Calu3 (cell line): ENCODE measurements at regions not wholly inside any gene's neighbourhood (a gene's known extent, or its start where the extent isn't known, plus 50 kb on each side); places are given as distances from the start of the nearest gene placed in this dataset.

Experiments used
- BruUV-seq: library from RNA; stranded (reverse); fragments of 400-500 nt; replicated peaks from 2 replicates; lab custom pipeline; 2021; lab: Mats Ljungman, UMichigan
- CTCF ChIA-PET: fragments of 300-600 bp; sonication (Branson Sonifier 250); formaldehyde crosslinking; loops from one replicate; lab custom pipeline; 2022; ENCODE audit warnings: antibody characterized with exemption; lab: Charles Lee
- DNase-seq: peaks from one replicate; pipeline ENCODE4 v3.0.0; 2022
- H3K27ac Mint-ChIP-seq: one replicate; pipeline ENCODE4 v1.8.0; 2022; ENCODE audit warnings: mixed read lengths; ENCODE audit not compliant: unreplicated experiment
- H3K27me3 Mint-ChIP-seq: one replicate; pipeline ENCODE4 v1.8.0; 2022; ENCODE audit warnings: mixed read lengths; ENCODE audit not compliant: unreplicated experiment
- H3K36me3 Mint-ChIP-seq: one replicate; pipeline ENCODE4 v1.8.0; 2022; ENCODE audit warnings: mild to moderate bottlenecking, moderate library complexity, mixed read lengths; ENCODE audit not compliant: insufficient read depth, unreplicated experiment
- H3K4me1 Mint-ChIP-seq: one replicate; pipeline ENCODE4 v1.8.0; 2022; ENCODE audit warnings: mild to moderate bottlenecking, low read depth, mixed read lengths; ENCODE audit not compliant: unreplicated experiment
- H3K4me3 Mint-ChIP-seq: one replicate; pipeline ENCODE4 v1.8.0; 2022; ENCODE audit warnings: mild to moderate bottlenecking, low read depth, moderate library complexity, mixed read lengths; ENCODE audit not compliant: unreplicated experiment
- H3K9me3 Mint-ChIP-seq: one replicate; pipeline ENCODE4 v1.8.0; 2022; ENCODE audit warnings: low read depth, mixed read lengths; ENCODE audit not compliant: unreplicated experiment
- CTCF ChIP-seq: fragments of 200-600 bp; IDR thresholded peaks from one replicate; pipeline ENCODE4 v1.8.0; 2022; ENCODE audit warnings: antibody characterized with exemption; ENCODE audit not compliant: unreplicated experiment
- intact Hi-C: fragments of 100-400 bp; cut with micrococcal nuclease; formaldehyde crosslinking; loops from one replicate; pipeline ENCODE4 v1.10.0; 2022; ENCODE audit not compliant: unreplicated experiment

GRCh38 chr3:116610124-116610523 lies 99.5 kb upstream of the TUSC7 start:
- no TSS peak for BruUV-seq
- no peak for DNase-seq
- TF ChIP-seq CTCF: no peak
- H3K36me3 Mint-ChIP-seq: no peaks in the 10 kb centered on the region
- no peak overlapping the region for H3K27ac Mint-ChIP-seq
- H3K4me1 Mint-ChIP-seq: no peaks in the 10 kb centered on the region
- CTCF ChIA-PET: no interaction called here
- no peaks in the 10 kb centered on the region for H3K9me3 Mint-ChIP-seq
- intact Hi-C loops: no loop called here
- H3K27me3 Mint-ChIP-seq: peaks cover 39% of the 10 kb centered on the region
- no peak overlapping the region for H3K4me3 Mint-ChIP-seq

- BruUV-seq: no TSS peak
- Mint-ChIP-seq H3K36me3 (no peaks in the 10 kb centered on the region), H3K9me3 (no peaks in the 10 kb centered on the region), H3K27me3 (peaks cover 47% of the 10 kb centered on the region), H3K27ac (no peak overlapping the region), H3K4me1 (no peaks in the 10 kb centered on the region), H3K4me3 (no peak overlapping the region)
- intact Hi-C loops: loop anchor here (2.0 kb wide), 1 partner anchor 144 kb away; no protein-coding TSS in a partner anchor
- peak; percentile 22 for TF ChIP-seq CTCF
- CTCF ChIA-PET: interaction anchor here (0.7 to 0.8 kb wide), 2 partner anchors 9 to 143 kb away, joined by 3 to 4 read pairs; no protein-coding TSS in a partner anchor
- no peak for DNase-seq
Observed at GRCh38 chr3:116614795-116615362, 94.7 kb upstream of the TUSC7 start.

- H3K4me1 Mint-ChIP-seq: no peaks in the 10 kb centered on the region
- no peaks in the 10 kb centered on the region for H3K36me3 Mint-ChIP-seq
- no peaks in the 10 kb centered on the region for H3K9me3 Mint-ChIP-seq
- CTCF ChIA-PET: no interaction called here
- intact Hi-C loops: no loop called here
- H3K4me3 Mint-ChIP-seq: no peak overlapping the region
- peaks cover 67% of the 10 kb centered on the region for H3K27me3 Mint-ChIP-seq
- TF ChIP-seq CTCF: no peak
- DNase-seq: no peak
- BruUV-seq: no TSS peak
- no peak overlapping the region for H3K27ac Mint-ChIP-seq
Observed at GRCh38 chr3:116618138-116618537, 91.4 kb upstream of the TUSC7 start.

- TF ChIP-seq CTCF: no peak
- H3K9me3 Mint-ChIP-seq: no peaks in the 10 kb centered on the region
Observed at GRCh38 chr3:116618930-116619329, 90.6 kb upstream of the TUSC7 start.

More at GRCh38 chr3:116618930-116619329, 90.6 kb upstream of the TUSC7 start:
- intact Hi-C loops: no loop called here
- no peaks in the 10 kb centered on the region for H3K36me3 Mint-ChIP-seq
- H3K4me1 Mint-ChIP-seq: no peaks in the 10 kb centered on the region
- no peak for DNase-seq
- H3K4me3 Mint-ChIP-seq: no peak overlapping the region
- no TSS peak for BruUV-seq
- CTCF ChIA-PET: no interaction called here
- H3K27me3 Mint-ChIP-seq: peaks cover 59% of the 10 kb centered on the region
- no peak overlapping the region for H3K27ac Mint-ChIP-seq
